ENCODE measurements at regions not wholly inside any gene's neighbourhood (a gene's known extent, or its start where the extent isn't known, plus 50 kb on each side); places are given as distances from the start of the nearest gene placed in this dataset.

GRCh38 chr11:26905368-26905767, 88.5 kb upstream of the FIBIN start:
- intact Hi-C loops (cut with DNase I; ENCODE audit: low total_unique reads): no loop called here
- Histone ChIP-seq H3K27me3 (no peaks in the 10 kb centered on the region), H3K27ac (no peak overlapping the region), H3K9me3 (no peaks in the 10 kb centered on the region), H3K4me1 (peaks cover 0 to 53% (median 14%) of the 10 kb centered on the region in 4 donors), H3K36me3 (no peaks in the 10 kb centered on the region), H3K4me3 (no peak overlapping the region)
- no peak for DNase-seq
- TF ChIP-seq CTCF (IDR thresholded peaks at IDR 0.05): no peak

GRCh38 chr11:26909515-26909914, 84.4 kb upstream of the FIBIN start:
- H3K27me3 ChIP-seq: no peaks in the 10 kb centered on the region
- no peaks in the 10 kb centered on the region for H3K9me3 ChIP-seq
- TF ChIP-seq CTCF (IDR thresholded peaks at IDR 0.05): no peak
- intact Hi-C loops (cut with DNase I; ENCODE audit: low total_unique reads): no loop called here
- H3K4me1 ChIP-seq: peaks cover 0 to 33% (median 7%) of the 10 kb centered on the region in 4 donors
- no peak overlapping the region for H3K27ac ChIP-seq
- no peak overlapping the region for H3K4me3 ChIP-seq
- no peak for DNase-seq
- H3K36me3 ChIP-seq: no peaks in the 10 kb centered on the region

GRCh38 chr11:26909991-26910591, 83.8 kb upstream of the FIBIN start:
- Histone ChIP-seq H3K9me3 (no peaks in the 10 kb centered on the region), H3K4me3 (no peak overlapping the region), H3K36me3 (no peaks in the 10 kb centered on the region), H3K4me1 (peaks cover 0 to 27% (median 7%) of the 10 kb centered on the region in 4 donors), H3K27ac (no peak overlapping the region), H3K27me3 (no peaks in the 10 kb centered on the region)
- TF ChIP-seq CTCF (IDR thresholded peaks at IDR 0.05): no peak
- intact Hi-C loops (cut with DNase I; ENCODE audit: low total_unique reads): no loop called here
- no peak for DNase-seq

- intact Hi-C loops (cut with DNase I; ENCODE audit: low total_unique reads): no loop called here
- no peak for TF ChIP-seq CTCF (IDR thresholded peaks at IDR 0.05)
- peaks cover 0 to 15% (median 7%) of the 10 kb centered on the region in 4 donors for H3K4me1 ChIP-seq
- DNase-seq: no peak
- H3K4me3 ChIP-seq: no peak overlapping the region
- H3K27ac ChIP-seq: no peak overlapping the region
- H3K36me3 ChIP-seq: no peaks in the 10 kb centered on the region
- H3K9me3 ChIP-seq: no peaks in the 10 kb centered on the region
- no peaks in the 10 kb centered on the region for H3K27me3 ChIP-seq
Measured at GRCh38 chr11:26914968-26915367, 78.9 kb upstream of the FIBIN start.

GRCh38 chr11:26916805-26917204, 77.1 kb upstream of the FIBIN start:
- H3K27me3 ChIP-seq: no peaks in the 10 kb centered on the region
- H3K36me3 ChIP-seq: no peaks in the 10 kb centered on the region
- TF ChIP-seq CTCF (IDR thresholded peaks at IDR 0.05): no peak
- no peaks in the 10 kb centered on the region for H3K4me1 ChIP-seq
- no peak overlapping the region for H3K4me3 ChIP-seq
- intact Hi-C loops (cut with DNase I; ENCODE audit: low total_unique reads): no loop called here
- H3K9me3 ChIP-seq: no peaks in the 10 kb centered on the region
- DNase-seq: no peak
- H3K27ac ChIP-seq: no peak overlapping the region

GRCh38 chr11:26928582-26928981, 65.3 kb upstream of the FIBIN start:
- Histone ChIP-seq H3K4me3 (no peak overlapping the region), H3K4me1 (peaks cover 0 to 20% (median 2%) of the 10 kb centered on the region in 4 donors), H3K27me3 (no peaks in the 10 kb centered on the region), H3K36me3 (no peaks in the 10 kb centered on the region), H3K9me3 (no peaks in the 10 kb centered on the region), H3K27ac (no peak overlapping the region)
- intact Hi-C loops (cut with DNase I; ENCODE audit: low total_unique reads): no loop called here
- no peak for TF ChIP-seq CTCF (IDR thresholded peaks at IDR 0.05)
- no peak for DNase-seq
